ENCODE measurements at regions not wholly inside any gene's neighbourhood (a gene's known extent, or its start where the extent isn't known, plus 50 kb on each side); places are given as distances from the start of the nearest gene placed in this dataset.

DNA sequence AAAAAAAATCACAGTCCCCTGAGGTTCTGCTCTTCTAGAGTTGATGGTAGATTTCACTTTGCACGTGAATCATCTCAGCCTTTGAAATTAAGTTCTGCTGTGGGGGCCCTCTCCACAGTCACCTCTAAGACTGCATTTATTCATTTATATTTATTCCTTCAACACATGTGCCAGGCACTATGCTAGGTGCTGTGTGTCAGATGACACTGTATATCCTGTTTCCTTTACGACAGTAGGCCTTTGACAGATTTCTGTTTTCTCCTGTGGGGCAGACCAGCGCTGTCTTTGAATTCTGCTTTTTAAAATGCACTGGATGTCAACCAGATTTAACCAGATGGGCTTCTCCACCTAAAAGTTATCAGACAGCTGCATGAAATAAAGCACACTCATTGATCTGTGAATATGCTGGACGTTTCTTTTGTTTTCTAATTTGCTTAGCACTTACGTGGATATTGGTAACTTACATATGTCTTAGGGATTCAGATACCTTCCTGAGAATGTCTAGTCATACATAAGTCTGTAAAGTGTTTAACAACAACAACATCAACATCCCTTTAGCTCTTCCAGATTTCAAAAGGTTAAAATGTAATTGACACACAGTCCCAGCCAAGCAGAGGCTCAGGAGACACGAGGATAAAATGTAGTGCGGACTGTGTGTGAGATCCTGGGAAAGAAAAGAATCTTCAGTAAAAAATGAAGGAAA, 525.5 kb upstream of the MCTP2 start:
- ATAC-seq (no peak), DNase-seq (no peak)
- 61 to 66% (median 65%) methylated on average over 7 of the region's 7 CpGs for WGBS, 4 donors

DNA sequence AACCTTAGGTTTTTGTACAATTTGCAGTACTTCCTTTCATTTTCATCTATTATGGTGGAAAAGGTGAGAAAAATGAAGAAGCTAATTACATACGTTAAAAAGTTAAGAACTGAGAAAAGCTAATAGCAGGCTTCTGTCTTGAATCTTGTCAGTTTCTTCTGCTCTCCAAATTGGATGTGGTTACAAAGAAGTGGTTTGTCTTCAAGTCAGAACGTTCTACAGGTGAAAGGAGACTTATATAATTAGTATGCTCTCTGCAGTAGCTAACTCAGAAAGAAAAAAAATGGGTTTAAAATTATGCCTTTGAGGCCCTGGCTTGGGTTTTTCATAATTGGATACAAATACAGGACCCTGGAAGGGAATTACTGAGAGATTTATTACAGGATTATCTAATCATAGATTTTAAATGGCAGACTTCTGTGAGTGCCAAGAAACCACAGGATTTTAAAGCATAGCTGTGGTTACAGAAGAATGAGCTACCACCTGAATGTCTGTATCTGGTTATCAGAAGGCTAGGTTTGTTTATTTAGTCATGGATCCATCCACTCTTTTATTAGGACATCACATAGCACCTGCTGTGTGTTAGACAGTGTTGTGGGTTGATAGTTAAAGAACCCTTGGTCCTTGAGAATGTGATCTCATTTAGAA, 528.1 kb upstream of the MCTP2 start:
- Histone ChIP-seq H3K36me3 (no peaks in the 10 kb centered on the region), H3K9me3 (peaks cover 0 to 17% (median 0%) of the 10 kb centered on the region in 12 donors), H3K27me3 (no peaks in the 10 kb centered on the region), H3K4me1 (no peaks in the 10 kb centered on the region), H3K4me3 (no peak overlapping the region), H3K27ac (no peak overlapping the region)
- ATAC-seq (no peak), DNase-seq (no peak)
- TF ChIP-seq, protein P1, sequence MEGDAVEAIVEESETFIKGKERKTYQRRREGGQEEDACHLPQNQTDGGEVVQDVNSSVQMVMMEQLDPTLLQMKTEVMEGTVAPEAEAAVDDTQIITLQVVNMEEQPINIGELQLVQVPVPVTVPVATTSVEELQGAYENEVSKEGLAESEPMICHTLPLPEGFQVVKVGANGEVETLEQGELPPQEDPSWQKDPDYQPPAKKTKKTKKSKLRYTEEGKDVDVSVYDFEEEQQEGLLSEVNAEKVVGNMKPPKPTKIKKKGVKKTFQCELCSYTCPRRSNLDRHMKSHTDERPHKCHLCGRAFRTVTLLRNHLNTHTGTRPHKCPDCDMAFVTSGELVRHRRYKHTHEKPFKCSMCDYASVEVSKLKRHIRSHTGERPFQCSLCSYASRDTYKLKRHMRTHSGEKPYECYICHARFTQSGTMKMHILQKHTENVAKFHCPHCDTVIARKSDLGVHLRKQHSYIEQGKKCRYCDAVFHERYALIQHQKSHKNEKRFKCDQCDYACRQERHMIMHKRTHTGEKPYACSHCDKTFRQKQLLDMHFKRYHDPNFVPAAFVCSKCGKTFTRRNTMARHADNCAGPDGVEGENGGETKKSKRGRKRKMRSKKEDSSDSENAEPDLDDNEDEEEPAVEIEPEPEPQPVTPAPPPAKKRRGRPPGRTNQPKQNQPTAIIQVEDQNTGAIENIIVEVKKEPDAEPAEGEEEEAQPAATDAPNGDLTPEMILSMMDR (IDR thresholded peaks at IDR 0.05): no peak
- no peak for TF ChIP-seq POLR2A (IDR thresholded peaks at IDR 0.05)
- intact Hi-C loops (cut with DNase I): no loop called here
- WGBS, 4 donors: 68 to 75% (median 71%) methylated on average over 2 of the region's 2 CpGs

More for the DNA sequence above, 525.5 kb upstream of the MCTP2 start:
- Histone ChIP-seq H3K36me3 (no peaks in the 10 kb centered on the region), H3K27me3 (no peaks in the 10 kb centered on the region), H3K9me3 (no peaks in the 10 kb centered on the region), H3K27ac (no peak overlapping the region), H3K4me1 (no peaks in the 10 kb centered on the region), H3K4me3 (no peak overlapping the region)
- intact Hi-C loops (cut with DNase I): no loop called here
- TF ChIP-seq, protein P1 (IDR thresholded peaks at IDR 0.05): no peak
- no peak for TF ChIP-seq POLR2A (IDR thresholded peaks at IDR 0.05)

DNA sequence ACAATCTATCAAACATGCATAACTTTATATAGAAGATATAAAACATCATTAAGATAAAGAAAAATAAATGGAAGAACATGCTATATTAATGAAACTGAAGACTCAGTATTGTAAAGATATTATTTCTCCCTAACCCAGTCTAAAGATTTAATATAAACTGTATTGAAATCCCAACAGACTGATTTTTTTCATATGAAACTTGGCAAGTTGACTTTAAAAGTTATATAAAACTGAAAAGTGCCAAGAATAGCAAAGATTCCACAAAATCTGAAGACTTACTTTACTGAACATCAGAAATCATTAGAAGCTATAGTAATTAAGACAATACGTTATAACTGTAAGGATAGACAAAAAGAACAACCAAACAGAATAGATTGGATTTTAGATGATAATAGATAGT, 531.3 kb upstream of the MCTP2 start:
- H3K4me1 ChIP-seq: no peaks in the 10 kb centered on the region
- DNase-seq (no peak), ATAC-seq (no peak)
- H3K4me3 ChIP-seq: no peak overlapping the region
- intact Hi-C loops (cut with DNase I): no loop called here
- no peaks in the 10 kb centered on the region for H3K27me3 ChIP-seq
- 79 to 87% (median 83%) methylated on average over 1 of the region's 1 CpG for WGBS, 4 donors
- TF ChIP-seq, protein P1 (IDR thresholded peaks at IDR 0.05): no peak
- no peak for TF ChIP-seq POLR2A (IDR thresholded peaks at IDR 0.05)
- no peaks in the 10 kb centered on the region for H3K36me3 ChIP-seq
- H3K9me3 ChIP-seq: peaks cover 0 to 40% (median 7%) of the 10 kb centered on the region in 12 donors
- H3K27ac ChIP-seq: no peak overlapping the region

DNA sequence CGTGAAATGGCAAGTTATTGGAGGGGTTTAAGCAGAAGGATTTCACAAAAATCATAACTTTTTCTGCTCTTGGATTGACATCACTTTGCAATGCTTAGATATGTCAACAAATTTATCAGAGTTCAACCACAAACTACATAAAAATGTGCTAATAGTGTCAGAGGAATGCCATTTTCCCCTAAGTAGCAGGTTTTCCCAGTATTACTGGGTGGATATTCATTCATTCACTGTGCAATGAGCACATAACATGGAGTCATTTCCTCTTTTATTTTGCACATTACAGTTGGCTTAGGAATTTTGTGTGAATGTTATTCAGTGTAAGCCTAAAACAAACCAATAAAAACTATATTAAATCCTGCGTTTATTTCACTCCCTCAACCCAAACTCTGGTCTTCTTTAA, 537.3 kb upstream of the MCTP2 start:
- DNase-seq (no peak), ATAC-seq (no peak)
- Histone ChIP-seq H3K4me1 (no peaks in the 10 kb centered on the region), H3K27me3 (no peaks in the 10 kb centered on the region), H3K4me3 (no peak overlapping the region), H3K27ac (no peak overlapping the region), H3K9me3 (peaks cover 0 to 31% (median 7%) of the 10 kb centered on the region in 12 donors), H3K36me3 (no peaks in the 10 kb centered on the region)
- TF ChIP-seq, protein P1 (IDR thresholded peaks at IDR 0.05): no peak
- no peak for TF ChIP-seq POLR2A (IDR thresholded peaks at IDR 0.05)
- WGBS, 4 donors: 46 to 72% (median 58%) methylated on average over 2 of the region's 2 CpGs
- intact Hi-C loops (cut with DNase I): no loop called here
